ENCODE measurements at regions not wholly inside any gene's neighbourhood (a gene's known extent, or its start where the extent isn't known, plus 50 kb on each side); places are given as distances from the start of the nearest gene placed in this dataset.

DNA sequence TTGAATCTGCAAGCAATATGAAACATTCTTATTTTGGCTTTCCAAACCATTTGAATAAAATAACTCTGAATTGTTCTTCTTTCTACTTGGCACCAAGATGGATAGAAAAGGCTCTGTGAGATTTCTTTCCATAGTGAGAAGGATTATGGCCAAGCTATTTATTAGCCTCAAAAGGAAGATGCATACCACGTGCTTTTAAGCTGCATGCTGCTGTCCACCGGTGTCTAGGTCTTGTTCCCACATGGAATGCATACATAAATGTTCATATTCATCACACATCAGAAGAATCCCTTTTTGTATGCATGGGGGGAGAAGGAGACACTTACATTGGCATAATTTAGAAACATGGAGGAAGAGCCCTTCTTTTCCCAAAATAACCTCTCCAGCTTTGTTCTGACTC is 273.4 kb downstream of the FAM76B start:
- no peak overlapping the region for H3K4me2 ChIP-seq (ENCODE audit: low read length)
- H3K27ac ChIP-seq (ENCODE audit: low read length), result no peak overlapping the region

DNA sequence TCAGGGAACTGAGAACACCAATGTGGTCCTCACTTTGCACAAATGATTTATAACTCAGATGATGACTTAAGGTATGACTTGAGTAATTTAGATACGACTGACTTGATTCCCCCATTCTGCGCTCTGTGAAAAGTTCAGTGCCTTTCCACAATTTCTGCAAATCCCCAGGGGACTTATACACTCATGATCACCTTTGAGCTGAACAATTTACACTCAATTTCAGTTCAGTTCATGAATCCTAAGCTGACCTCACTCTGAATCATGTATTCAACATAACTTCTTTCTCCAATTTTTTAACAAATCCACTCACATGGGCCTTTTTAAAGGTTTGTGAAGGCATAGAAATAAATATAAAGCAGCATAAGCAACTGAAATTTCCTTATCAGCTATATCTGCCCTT is 274.2 kb downstream of the FAM76B start:
- Histone ChIP-seq H3K79me2 (ENCODE audit: low read length) (no peaks in the 10 kb centered on the region), H3K9ac (ENCODE audit: low read length) (no peak overlapping the region), H4K20me1 (ENCODE audit: insufficient read depth, low read length) (no peaks in the 10 kb centered on the region), H3K27ac (ENCODE audit: low read length) (no peak overlapping the region), H3K4me2 (ENCODE audit: low read length) (no peak overlapping the region), H3K4me3 (ENCODE audit: low read length) (no peak overlapping the region), H2AFZ (ENCODE audit: low read depth, low read length) (no peak overlapping the region), H3K27me3 (ENCODE audit: low read depth, low read length) (no peaks in the 10 kb centered on the region), H3K9me3 (ENCODE audit: insufficient read depth, low read length) (no peaks in the 10 kb centered on the region), H3K36me3 (replicated peaks; ENCODE audit: low read depth, low read length) (no peaks in the 10 kb centered on the region), H3K4me1 (ENCODE audit: low read length) (peaks cover 11% of the 10 kb centered on the region)
- TF ChIP-seq EZH2phosphoT487 (IDR thresholded peaks at IDR 0.05; ENCODE audit: low read depth), result no peak
- no peak for TF ChIP-seq CTCF (IDR thresholded peaks at IDR 0.05; ENCODE audit: low read depth, low read length)

More for the DNA sequence above, 273.4 kb downstream of the FAM76B start:
- Histone ChIP-seq H3K27me3 (ENCODE audit: low read depth, low read length) (no peaks in the 10 kb centered on the region), H3K36me3 (replicated peaks; ENCODE audit: low read depth, low read length) (no peaks in the 10 kb centered on the region), H3K79me2 (ENCODE audit: low read length) (no peaks in the 10 kb centered on the region), H4K20me1 (ENCODE audit: insufficient read depth, low read length) (no peaks in the 10 kb centered on the region), H3K4me1 (ENCODE audit: low read length) (peaks cover 11% of the 10 kb centered on the region), H3K4me3 (ENCODE audit: low read length) (no peak overlapping the region), H3K9ac (ENCODE audit: low read length) (no peak overlapping the region), H2AFZ (ENCODE audit: low read depth, low read length) (no peak overlapping the region), H3K9me3 (ENCODE audit: insufficient read depth, low read length) (no peaks in the 10 kb centered on the region)
- TF ChIP-seq CTCF (IDR thresholded peaks at IDR 0.05; ENCODE audit: low read depth, low read length) (no peak), EZH2phosphoT487 (IDR thresholded peaks at IDR 0.05; ENCODE audit: low read depth) (no peak)

GRCh38 chr11:95514416-95515110 is 275.0 kb downstream of the FAM76B start:
- Histone ChIP-seq H2AFZ (ENCODE audit: low read depth, low read length) (no peak overlapping the region), H3K4me2 (ENCODE audit: low read length) (no peak overlapping the region), H3K4me1 (ENCODE audit: low read length) (peaks cover 11% of the 10 kb centered on the region), H4K20me1 (ENCODE audit: insufficient read depth, low read length) (no peaks in the 10 kb centered on the region), H3K27ac (ENCODE audit: low read length) (no peak overlapping the region), H3K9ac (ENCODE audit: low read length) (no peak overlapping the region), H3K36me3 (replicated peaks; ENCODE audit: low read depth, low read length) (no peaks in the 10 kb centered on the region), H3K4me3 (ENCODE audit: low read length) (no peak overlapping the region), H3K9me3 (ENCODE audit: insufficient read depth, low read length) (no peaks in the 10 kb centered on the region), H3K79me2 (ENCODE audit: low read length) (no peaks in the 10 kb centered on the region), H3K27me3 (ENCODE audit: low read depth, low read length) (no peaks in the 10 kb centered on the region)
- TF ChIP-seq EZH2phosphoT487 (IDR thresholded peaks at IDR 0.05; ENCODE audit: low read depth), result no peak
- no peak for TF ChIP-seq CTCF (IDR thresholded peaks at IDR 0.05; ENCODE audit: low read depth, low read length)

- TF ChIP-seq CTCF (IDR thresholded peaks at IDR 0.05; ENCODE audit: low read depth, low read length), result no peak
- TF ChIP-seq EZH2phosphoT487 (IDR thresholded peaks at IDR 0.05; ENCODE audit: low read depth), result no peak
- no peaks in the 10 kb centered on the region for H3K27me3 ChIP-seq (ENCODE audit: low read depth, low read length)
- H3K27ac ChIP-seq (ENCODE audit: low read length), result no peak overlapping the region
- no peak overlapping the region for H3K9ac ChIP-seq (ENCODE audit: low read length)
- no peak overlapping the region for H3K4me3 ChIP-seq (ENCODE audit: low read length)
- H3K4me2 ChIP-seq (ENCODE audit: low read length), result no peak overlapping the region
- no peaks in the 10 kb centered on the region for H3K36me3 ChIP-seq (replicated peaks; ENCODE audit: low read depth, low read length)
- no peaks in the 10 kb centered on the region for H3K9me3 ChIP-seq (ENCODE audit: insufficient read depth, low read length)
- peaks cover 11% of the 10 kb centered on the region for H3K4me1 ChIP-seq (ENCODE audit: low read length)
- no peaks in the 10 kb centered on the region for H3K79me2 ChIP-seq (ENCODE audit: low read length)
- H2AFZ ChIP-seq (ENCODE audit: low read depth, low read length), result no peak overlapping the region
- H4K20me1 ChIP-seq (ENCODE audit: insufficient read depth, low read length), result no peaks in the 10 kb centered on the region
These were observed 276.9 kb downstream of the FAM76B start for GRCh38 chr11:95512682-95513081.

Measured in OCI-LY3 (cell line).